IPS-11a (cell line): ENCODE measurements at regions not wholly inside any gene's neighbourhood (a gene's known extent, or its start where the extent isn't known, plus 50 kb on each side); places are given as distances from the start of the nearest gene placed in this dataset.
"Not testable (repeated sequence)": the region's sequence is repeated elsewhere in the genome, so short reads cannot be mapped to it uniquely, and the experiment has no call there.

Source experiments
- H3K4me3 ChIP-seq: one replicate; pipeline ENCODE4 v1.5.1; 2013; ENCODE audit warnings: low read depth, low read length, control low read depth

GRCh38 chr16:63473725-63474124, 1437.5 kb upstream of the CDH8 start:
- no peak overlapping the region for H3K4me3 ChIP-seq

GRCh38 chr16:63467513-63467912, 1431.3 kb upstream of the CDH8 start:
- H3K4me3 ChIP-seq: no peak overlapping the region

GRCh38 chr16:63462316-63462715, 1426.1 kb upstream of the CDH8 start:
- no peak overlapping the region for H3K4me3 ChIP-seq

GRCh38 chr16:63461248-63461841, 1425.1 kb upstream of the CDH8 start:
- H3K4me3 ChIP-seq: no peak overlapping the region

DNA sequence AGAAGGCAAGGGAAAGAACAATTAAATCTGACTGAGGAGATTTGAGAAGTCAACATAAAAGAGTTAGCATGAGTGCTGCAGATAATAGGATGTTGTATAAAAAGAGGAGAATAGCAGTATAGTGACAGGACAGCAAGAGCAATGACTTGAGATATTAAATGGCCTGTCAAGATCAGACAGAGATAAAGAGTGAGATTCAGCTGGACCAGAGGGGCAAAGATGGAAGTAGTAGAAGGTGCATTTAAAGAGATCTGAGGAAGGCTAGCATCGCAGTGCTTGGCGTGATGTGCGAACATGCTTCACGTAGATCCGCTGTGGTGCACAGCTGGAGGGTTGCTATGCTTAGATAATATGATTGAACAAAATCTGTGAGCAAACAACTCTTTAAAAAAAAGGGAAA, 1422.6 kb upstream of the CDH8 start:
- H3K4me3 ChIP-seq: no peak overlapping the region

- no peak overlapping the region for H3K4me3 ChIP-seq
These were observed 1421.6 kb upstream of the CDH8 start for GRCh38 chr16:63457869-63458268.

DNA sequence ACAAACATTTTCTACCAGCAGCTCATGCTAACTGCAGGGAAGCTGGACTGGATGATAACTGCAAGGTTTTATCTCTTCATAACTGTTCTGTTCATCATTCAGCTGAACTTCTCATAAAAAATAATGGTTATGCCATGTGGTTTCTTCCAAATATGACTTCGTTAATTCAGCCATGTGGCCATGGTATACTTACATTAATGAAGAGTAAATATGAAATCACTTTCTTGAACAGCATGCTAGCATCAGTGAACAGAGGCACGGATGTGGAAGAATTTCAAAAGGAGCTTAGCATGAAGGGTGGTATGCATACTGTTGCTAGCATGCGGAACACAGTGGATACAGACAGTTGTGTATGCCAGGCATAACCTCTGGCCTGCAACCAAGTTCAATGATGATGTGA, 1417.0 kb upstream of the CDH8 start:
- H3K4me3 ChIP-seq: no peak overlapping the region

GRCh38 chr16:63447121-63447520, 1410.9 kb upstream of the CDH8 start:
- no peak overlapping the region for H3K4me3 ChIP-seq

GRCh38 chr16:63442246-63442645, 1406.0 kb upstream of the CDH8 start:
- no peak overlapping the region for H3K4me3 ChIP-seq

DNA sequence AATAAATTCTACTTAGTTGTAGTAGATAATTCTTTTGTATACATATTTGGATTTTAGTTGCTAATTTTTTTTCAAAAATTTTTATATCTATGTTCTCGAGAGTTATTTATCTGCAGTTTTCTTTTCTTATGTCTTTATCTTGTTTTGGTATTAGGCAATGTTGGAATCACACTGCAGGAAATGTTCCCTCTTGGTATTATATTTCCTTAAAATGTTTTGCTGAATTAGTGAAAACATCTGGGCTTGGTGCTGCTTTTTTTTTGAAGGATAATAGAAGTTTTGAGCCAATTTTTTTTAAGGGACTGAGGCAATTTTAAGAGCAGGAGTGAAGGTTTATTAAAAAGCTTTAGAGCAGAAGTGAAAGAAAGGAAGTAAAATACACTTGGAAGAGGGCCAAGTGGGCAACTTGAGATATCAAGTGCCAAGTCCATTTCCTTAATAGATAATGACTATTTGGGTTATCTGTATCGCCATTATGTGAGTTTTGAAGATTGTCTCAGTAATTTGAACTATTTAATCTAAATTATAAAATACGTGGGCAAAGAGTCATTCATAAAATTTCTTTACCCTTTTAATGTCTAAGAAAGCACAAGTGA, 1390.1 kb upstream of the CDH8 start:
- no peak overlapping the region for H3K4me3 ChIP-seq

- no peak overlapping the region for H3K4me3 ChIP-seq
These were observed 1386.5 kb upstream of the CDH8 start for GRCh38 chr16:63422715-63423114.

GRCh38 chr16:63416712-63417111, 1380.5 kb upstream of the CDH8 start:
- H3K4me3 ChIP-seq: no peak overlapping the region

DNA sequence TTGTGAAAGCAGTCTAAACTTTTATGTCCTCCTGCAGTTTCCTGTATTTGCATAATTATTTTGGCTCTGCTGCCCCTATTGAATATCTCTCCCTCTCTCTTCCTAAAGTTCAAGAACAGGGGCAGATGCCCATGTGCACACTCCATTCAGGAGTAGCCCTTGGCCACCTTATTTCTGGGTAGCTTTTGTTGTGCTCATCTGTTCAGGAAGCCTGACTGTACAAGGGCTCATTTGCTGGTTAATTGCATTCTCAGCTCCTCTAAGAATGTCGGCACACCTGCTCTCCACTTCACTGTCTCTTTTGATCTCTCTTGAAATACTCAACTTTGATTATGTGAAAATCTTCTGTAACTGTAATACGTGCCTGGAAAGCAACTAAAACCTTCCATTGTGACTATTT, 1378.8 kb upstream of the CDH8 start:
- H3K4me3 ChIP-seq: no peak overlapping the region

DNA sequence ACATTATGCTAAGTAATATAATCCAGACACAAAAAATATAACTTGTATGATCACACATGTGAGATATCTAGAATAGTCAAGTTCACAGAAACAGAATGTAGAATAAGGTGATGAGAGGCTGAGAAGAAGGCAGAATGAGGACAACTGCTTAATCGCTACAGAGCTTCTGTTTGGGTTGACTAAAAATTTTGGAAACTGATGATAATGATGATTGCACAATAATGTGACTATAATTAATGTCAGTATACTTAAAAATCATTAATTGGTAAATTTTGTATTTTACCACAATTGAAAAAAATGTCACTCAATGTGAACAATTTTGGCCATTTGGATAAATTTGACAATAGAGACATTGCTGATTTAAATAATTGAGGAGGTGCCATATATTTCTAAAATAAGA, 1374.4 kb upstream of the CDH8 start:
- no peak overlapping the region for H3K4me3 ChIP-seq

DNA sequence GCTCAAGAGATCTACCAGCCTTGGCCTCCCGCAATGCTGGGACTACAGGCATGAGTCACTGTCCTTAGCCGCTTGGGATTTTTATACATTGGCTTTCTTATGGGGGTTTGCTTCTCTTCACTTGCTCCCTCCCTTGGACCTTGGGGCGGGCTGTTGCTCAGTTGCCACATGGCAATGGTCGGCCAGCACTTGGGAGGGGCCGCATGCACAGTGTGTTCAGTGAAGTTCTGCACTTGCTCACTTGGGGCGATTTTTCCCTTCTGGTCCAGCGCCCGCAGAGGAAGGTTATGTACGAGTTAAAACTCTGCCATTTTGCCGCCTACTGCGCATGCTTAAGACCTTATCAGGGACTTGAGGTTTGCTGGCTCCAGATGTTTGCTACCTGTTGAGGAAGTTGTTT, 1367.6 kb upstream of the CDH8 start:
- H3K4me3 ChIP-seq: no peak overlapping the region

DNA sequence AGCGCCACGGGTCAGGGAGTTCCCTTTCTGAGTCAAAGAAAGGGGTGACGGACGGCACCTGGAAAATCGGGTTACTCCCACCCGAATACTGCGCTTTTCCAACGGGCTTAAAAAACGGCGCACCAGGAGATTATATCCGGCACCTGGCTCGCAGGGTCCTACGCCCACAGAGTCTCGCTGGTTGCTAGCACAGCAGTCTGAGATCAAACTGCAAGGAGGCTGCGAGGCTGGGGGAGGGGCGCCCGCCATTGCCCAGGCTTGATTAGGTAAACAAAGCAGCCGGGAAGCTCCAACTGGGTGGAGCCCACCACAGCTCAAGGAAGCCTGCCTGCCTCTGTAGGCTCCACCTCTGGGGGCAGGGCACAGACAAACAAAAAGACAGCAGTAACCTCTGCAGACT, 1352.0 kb upstream of the CDH8 start:
- H3K4me3 ChIP-seq: not testable (repeated sequence)

- no peak overlapping the region for H3K4me3 ChIP-seq
These were observed 1349.6 kb upstream of the CDH8 start for GRCh38 chr16:63385714-63386432.

- no peak overlapping the region for H3K4me3 ChIP-seq
These were observed 1337.5 kb upstream of the CDH8 start for GRCh38 chr16:63373744-63374143.

DNA sequence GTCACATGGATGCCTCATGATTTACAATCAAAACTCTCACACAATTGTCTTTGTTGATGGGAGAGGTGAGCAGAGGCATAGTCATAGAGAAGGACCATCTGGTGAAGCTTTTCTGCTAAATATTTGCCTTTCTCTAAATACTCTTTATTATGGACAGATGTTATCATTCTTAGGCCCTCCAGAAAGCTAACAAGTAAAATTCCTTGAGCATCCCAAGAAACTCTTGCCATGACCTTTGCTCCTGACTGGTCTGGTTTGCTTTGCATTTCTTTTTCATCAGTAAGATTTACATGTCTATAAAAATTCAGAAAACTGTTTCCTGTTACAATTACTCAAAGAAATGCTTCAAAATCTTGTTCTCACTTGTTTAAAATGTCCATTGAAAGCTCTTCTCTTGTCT, 1336.6 kb upstream of the CDH8 start:
- H3K4me3 ChIP-seq: no peak overlapping the region

- no peak overlapping the region for H3K4me3 ChIP-seq
These were observed 1336.0 kb upstream of the CDH8 start for GRCh38 chr16:63372283-63372682.

DNA sequence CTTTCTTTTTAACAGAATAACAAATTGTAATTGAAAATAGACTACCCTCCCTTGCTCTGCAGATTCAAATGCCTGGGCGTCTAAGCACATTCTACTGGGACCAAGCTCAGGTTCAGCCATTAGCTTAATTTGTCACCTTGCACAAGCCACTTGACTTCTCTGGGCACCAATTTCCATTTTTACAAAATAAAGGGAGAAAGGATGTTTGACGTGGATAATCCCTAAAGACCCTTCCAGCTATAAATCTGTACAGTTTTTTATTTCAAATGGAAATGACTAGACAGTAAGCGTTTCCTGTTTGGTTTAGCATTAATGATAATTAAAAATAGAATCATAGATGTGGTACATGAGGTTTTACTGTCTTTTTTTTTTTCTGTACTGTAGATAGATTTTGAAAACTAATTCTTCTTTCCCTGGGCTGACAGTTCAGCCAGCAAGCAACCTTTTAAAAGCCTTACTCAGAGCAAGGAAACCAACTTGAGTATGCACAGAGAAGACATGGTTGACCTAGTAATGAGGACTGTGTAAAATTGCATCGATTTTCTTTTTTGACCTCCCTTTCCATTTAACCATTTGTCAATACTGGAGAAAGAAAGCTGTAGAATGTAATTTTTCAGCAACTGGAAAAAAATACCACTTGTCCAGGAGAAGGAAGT, 1329.5 kb upstream of the CDH8 start:
- H3K4me3 ChIP-seq: no peak overlapping the region

- H3K4me3 ChIP-seq: no peak overlapping the region
These were observed 1327.5 kb upstream of the CDH8 start for GRCh38 chr16:63363738-63364137.
